ENCODE measurements at regions not wholly inside any gene's neighbourhood (a gene's known extent, or its start where the extent isn't known, plus 50 kb on each side); places are given as distances from the start of the nearest gene placed in this dataset.

DNA sequence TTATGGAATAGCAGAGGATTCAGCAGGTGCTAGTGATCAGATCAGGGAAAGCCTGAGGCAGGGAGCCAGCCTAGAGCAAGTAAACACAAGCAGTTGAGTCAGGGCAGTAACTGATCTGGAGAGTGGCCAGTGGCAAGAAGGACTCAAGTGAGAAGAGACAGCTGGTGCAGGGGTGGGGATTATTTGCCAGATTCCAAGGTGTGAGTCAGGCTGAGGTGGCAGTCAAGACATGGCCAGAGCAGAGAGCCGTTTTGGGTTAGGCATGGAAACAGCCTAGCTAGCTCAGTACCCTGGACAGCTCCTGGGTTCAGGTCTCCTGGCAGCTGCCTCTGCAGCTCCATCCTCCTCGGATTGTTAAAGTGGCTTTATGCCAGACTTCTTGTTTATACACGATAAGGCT, 281.9 kb upstream of the ONECUT1 start:
- H3K27ac ChIP-seq, result no peak overlapping the region
- H3K4me3 ChIP-seq, result no peak overlapping the region
- H3K4me2 ChIP-seq (ENCODE audit: unreplicated experiment), result no peak overlapping the region
- H4K20me1 ChIP-seq (ENCODE audit: insufficient read depth), result no peaks in the 10 kb centered on the region
- no peaks in the 10 kb centered on the region for H3K27me3 ChIP-seq (replicated peaks; ENCODE audit: insufficient read depth)
- no peaks in the 10 kb centered on the region for H3F3A ChIP-seq (ENCODE audit: insufficient read depth)
- in situ Hi-C loops (cut with MboI), result no loop called here
- H3K9me2 ChIP-seq (ENCODE audit: insufficient read depth), result no peaks in the 10 kb centered on the region
- no peaks in the 10 kb centered on the region for H3K9me3 ChIP-seq (ENCODE audit: low read depth)
- TF ChIP-seq EZH2 (IDR thresholded peaks at IDR 0.05; ENCODE audit: insufficient read depth, poor library complexity, severe bottlenecking) (no peak), EZH2phosphoT487 (IDR thresholded peaks at IDR 0.05; ENCODE audit: insufficient read depth, low read depth) (no peak)
- DNase-seq, result peak; percentile 23
- 0 to 2% methylated on average over 3 of the region's 3 CpGs for WGBS, 2 experiments (ENCODE audit: low coverage in 1 of 2, low lambda C conversion rate in 2 of 2, missing lambda C conversion rate in 2 of 2)
- no peaks in the 10 kb centered on the region for H3K36me3 ChIP-seq (ENCODE audit: low read depth)
- H3K9ac ChIP-seq, result no peak overlapping the region
- H3K79me2 ChIP-seq (ENCODE audit: insufficient read depth), result no peaks in the 10 kb centered on the region
- H3K4me1 ChIP-seq (ENCODE audit: insufficient read depth), result no peaks in the 10 kb centered on the region
- H2AFZ ChIP-seq, result no peak overlapping the region

DNA sequence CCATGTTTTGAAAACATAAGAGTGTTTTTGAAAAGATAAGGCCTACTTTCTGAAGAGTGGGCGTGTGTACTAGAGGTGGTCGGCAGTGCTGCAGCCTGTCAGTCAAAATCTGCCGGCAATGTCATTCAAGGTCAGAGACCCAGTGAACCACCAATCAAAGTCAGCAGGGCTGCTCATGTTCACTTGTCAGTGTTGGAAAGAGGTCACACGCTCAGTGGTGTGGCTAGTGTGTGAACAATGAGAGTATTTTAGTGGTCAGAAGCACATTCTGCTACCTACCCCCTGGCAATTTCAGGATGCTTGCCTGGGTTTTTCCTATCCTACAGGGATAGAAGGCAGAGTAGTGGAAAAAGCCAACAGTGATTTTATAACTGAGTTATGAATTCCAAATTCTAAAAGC, 278.5 kb upstream of the ONECUT1 start:
- no peak overlapping the region for H3K4me3 ChIP-seq
- H2AFZ ChIP-seq, result no peak overlapping the region
- H3K36me3 ChIP-seq (ENCODE audit: low read depth), result no peaks in the 10 kb centered on the region
- H3K27ac ChIP-seq, result no peak overlapping the region
- in situ Hi-C loops (cut with MboI), result no loop called here
- H3F3A ChIP-seq (ENCODE audit: insufficient read depth), result no peaks in the 10 kb centered on the region
- H3K9ac ChIP-seq, result no peak overlapping the region
- 26% methylated on average over 4 of the region's 4 CpGs for whole genome bisulfite sequencing, 2 experiments (ENCODE audit: low coverage in 1 of 2, low lambda C conversion rate in 2 of 2, missing lambda C conversion rate in 2 of 2)
- no peaks in the 10 kb centered on the region for H3K9me3 ChIP-seq (ENCODE audit: low read depth)
- no peak for TF ChIP-seq EZH2 (IDR thresholded peaks at IDR 0.05; ENCODE audit: insufficient read depth, poor library complexity, severe bottlenecking)
- TF ChIP-seq EZH2phosphoT487 (IDR thresholded peaks at IDR 0.05; ENCODE audit: insufficient read depth, low read depth), result no peak
- no peaks in the 10 kb centered on the region for H3K9me2 ChIP-seq (ENCODE audit: insufficient read depth)
- no peaks in the 10 kb centered on the region for H4K20me1 ChIP-seq (ENCODE audit: insufficient read depth)
- no peaks in the 10 kb centered on the region for H3K4me1 ChIP-seq (ENCODE audit: insufficient read depth)
- no peak for DNase-seq
- H3K27me3 ChIP-seq (replicated peaks; ENCODE audit: insufficient read depth), result no peaks in the 10 kb centered on the region
- no peak overlapping the region for H3K4me2 ChIP-seq (ENCODE audit: unreplicated experiment)
- no peaks in the 10 kb centered on the region for H3K79me2 ChIP-seq (ENCODE audit: insufficient read depth)

DNA sequence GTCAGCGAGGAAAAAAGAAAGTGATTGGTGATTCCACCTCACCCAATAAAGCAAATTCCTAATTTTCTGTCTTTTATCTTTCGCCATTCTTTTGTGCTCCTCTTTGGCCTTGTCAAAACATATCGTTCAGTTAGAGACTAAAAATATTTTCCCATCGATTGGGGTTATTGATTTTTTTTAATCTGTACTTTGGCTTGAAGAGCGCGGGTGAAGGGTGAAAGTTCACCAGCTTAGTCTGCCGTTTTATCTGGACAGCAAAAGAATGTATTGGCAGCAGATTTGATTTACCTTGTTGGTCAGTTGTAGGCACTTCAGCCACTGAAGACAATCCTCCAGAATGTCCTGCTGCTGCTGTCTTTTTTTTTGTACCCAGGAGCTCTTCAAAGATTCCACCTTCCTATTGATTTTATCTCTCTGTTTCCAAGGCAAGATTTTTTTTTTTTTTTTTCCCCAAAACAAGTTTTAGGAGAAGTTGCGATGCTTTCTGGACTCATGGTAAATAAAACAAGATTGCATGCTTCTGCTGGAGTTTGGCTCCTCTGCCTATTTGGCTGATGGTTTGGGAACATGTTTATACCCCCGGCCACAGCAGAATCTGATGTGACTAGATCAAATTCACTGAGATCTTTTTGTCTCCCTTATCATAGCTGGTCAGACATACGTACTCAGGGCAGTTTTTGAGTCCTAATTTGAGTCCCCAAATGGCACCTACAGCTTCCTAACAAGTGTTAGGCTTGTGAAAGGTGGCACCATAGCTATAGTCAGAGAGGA, 269.3 kb upstream of the ONECUT1 start:
- Histone ChIP-seq H3K27me3 (replicated peaks; ENCODE audit: insufficient read depth) (no peaks in the 10 kb centered on the region), H2AFZ (no peak overlapping the region), H3K4me3 (no peak overlapping the region), H3K4me1 (ENCODE audit: insufficient read depth) (no peaks in the 10 kb centered on the region), H3K9me3 (ENCODE audit: low read depth) (no peaks in the 10 kb centered on the region), H4K20me1 (ENCODE audit: insufficient read depth) (no peaks in the 10 kb centered on the region), H3K9ac (no peak overlapping the region), H3K79me2 (ENCODE audit: insufficient read depth) (no peaks in the 10 kb centered on the region), H3K4me2 (ENCODE audit: unreplicated experiment) (no peak overlapping the region), H3K36me3 (ENCODE audit: low read depth) (no peaks in the 10 kb centered on the region), H3K27ac (no peak overlapping the region), H3K9me2 (ENCODE audit: insufficient read depth) (no peaks in the 10 kb centered on the region), H3F3A (ENCODE audit: insufficient read depth) (no peaks in the 10 kb centered on the region)
- DNase-seq, result no peak
- TF ChIP-seq EZH2 (IDR thresholded peaks at IDR 0.05; ENCODE audit: insufficient read depth, poor library complexity, severe bottlenecking) (no peak), EZH2phosphoT487 (IDR thresholded peaks at IDR 0.05; ENCODE audit: insufficient read depth, low read depth) (no peak)
- in situ Hi-C loops (cut with MboI), result no loop called here
- 25 to 29% methylated on average over 10 of the region's 10 CpGs for WGBS, 2 experiments (ENCODE audit: low coverage in 1 of 2, low lambda C conversion rate in 2 of 2, missing lambda C conversion rate in 2 of 2)

DNA sequence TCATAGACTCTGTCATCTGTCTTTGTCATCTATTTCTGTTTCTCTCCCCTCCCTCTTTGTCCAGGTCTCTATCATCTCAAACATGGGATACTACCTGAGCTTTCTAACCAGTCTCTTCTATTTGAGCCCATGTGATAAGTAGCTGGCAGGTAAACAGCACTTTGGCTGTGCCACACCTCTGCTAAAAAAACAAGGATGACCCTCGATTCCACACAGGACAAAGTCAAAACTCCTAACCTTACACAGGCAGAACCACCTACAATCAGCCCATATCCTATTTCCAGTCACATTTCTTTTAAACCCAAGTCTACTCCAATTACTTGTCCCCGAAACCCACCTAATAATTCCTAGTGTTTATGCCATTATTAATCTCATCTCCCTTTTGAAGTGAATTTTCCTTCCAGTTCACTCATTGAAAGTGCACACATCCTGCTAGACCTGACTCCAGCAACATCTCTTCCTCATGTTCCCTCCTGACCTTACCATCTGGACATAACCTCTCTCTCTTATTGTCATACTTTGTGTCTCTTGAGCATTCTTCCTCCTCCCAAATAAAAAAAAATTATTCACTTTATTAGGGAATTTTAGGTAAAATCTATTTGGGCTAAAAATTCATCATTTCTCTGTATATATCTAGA, 256.1 kb upstream of the ONECUT1 start:
- H4K20me1 ChIP-seq (ENCODE audit: insufficient read depth), result no peaks in the 10 kb centered on the region
- H3K4me2 ChIP-seq (ENCODE audit: unreplicated experiment), result no peak overlapping the region
- no peak overlapping the region for H3K4me3 ChIP-seq
- no peaks in the 10 kb centered on the region for H3K4me1 ChIP-seq (ENCODE audit: insufficient read depth)
- H3K27ac ChIP-seq, result no peak overlapping the region
- no peaks in the 10 kb centered on the region for H3K9me3 ChIP-seq (ENCODE audit: low read depth)
- no peaks in the 10 kb centered on the region for H3K27me3 ChIP-seq (replicated peaks; ENCODE audit: insufficient read depth)
- no peak overlapping the region for H2AFZ ChIP-seq
- in situ Hi-C loops (cut with MboI), result no loop called here
- H3K79me2 ChIP-seq (ENCODE audit: insufficient read depth), result no peaks in the 10 kb centered on the region
- no peaks in the 10 kb centered on the region for H3F3A ChIP-seq (ENCODE audit: insufficient read depth)
- no peaks in the 10 kb centered on the region for H3K9me2 ChIP-seq (ENCODE audit: insufficient read depth)
- H3K9ac ChIP-seq, result no peak overlapping the region
- DNase-seq, result no peak
- H3K36me3 ChIP-seq (ENCODE audit: low read depth), result no peaks in the 10 kb centered on the region
- WGBS, 2 experiments (ENCODE audit: low coverage in 1 of 2, low lambda C conversion rate in 2 of 2, missing lambda C conversion rate in 2 of 2), result 0 to 3% methylated on average over 2 of the region's 2 CpGs
- TF ChIP-seq EZH2phosphoT487 (IDR thresholded peaks at IDR 0.05; ENCODE audit: insufficient read depth, low read depth) (no peak), EZH2 (IDR thresholded peaks at IDR 0.05; ENCODE audit: insufficient read depth, poor library complexity, severe bottlenecking) (no peak)
